CD4-positive, alpha-beta T cell treated with Interleukin-10 for 1 hour (primary cell): ENCODE measurements at regions not wholly inside any gene's neighbourhood (a gene's known extent, or its start where the extent isn't known, plus 50 kb on each side); places are given as distances from the start of the nearest gene placed in this dataset.

Source experiments
- DNase-seq: peaks from one replicate; pipeline ENCODE4 v3.0.0-alpha.2; 2020

DNA sequence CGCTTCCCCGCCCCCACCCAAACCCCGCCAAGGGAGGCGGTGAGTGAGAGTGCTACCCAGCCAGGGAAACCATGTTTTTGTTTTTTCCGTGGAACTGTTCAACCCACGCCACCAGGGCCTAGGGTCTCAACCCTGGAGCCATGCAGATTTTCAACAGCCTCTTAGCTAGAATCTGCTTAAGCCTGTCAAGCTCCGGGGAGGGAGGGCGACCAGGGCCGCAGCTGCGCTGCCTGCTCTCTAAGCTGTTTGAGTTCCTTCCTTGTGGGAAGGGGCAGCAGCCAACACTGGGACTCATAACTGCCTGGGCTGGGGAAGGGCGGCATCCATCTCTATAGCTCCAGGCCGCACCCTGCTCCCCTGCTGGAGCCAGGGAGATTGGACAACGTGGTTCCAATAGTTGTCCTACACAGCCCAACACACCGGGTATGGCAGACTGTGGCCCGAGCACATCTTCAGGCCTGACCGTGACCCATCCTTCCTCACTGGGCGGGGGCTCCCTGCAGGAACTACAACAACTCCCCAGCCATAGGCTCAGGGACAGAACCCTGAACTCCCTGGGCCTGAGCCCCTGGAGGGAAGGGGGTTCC, 1065.7 kb upstream of the MANEA start:
- DNase-seq: no peak

DNA sequence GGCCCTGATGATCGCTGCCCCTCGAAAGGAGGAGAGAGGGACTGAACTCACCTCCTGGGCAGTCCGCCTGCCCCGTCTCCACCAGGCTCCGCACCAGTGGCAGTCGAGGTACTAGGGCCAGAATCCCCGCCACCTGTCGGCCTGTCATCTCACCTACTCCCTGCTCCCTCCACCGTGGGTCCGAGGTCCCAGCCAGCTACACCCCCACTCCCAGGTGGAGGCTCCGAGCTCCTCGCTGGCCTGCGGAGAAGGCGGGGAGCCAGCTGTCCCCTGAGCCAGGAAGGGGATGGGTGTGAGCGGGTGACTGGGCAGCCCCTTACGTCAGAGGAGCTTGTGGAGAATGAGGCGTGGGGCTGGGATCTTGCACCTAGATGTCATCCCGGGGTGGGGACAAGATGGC, 1066.5 kb upstream of the MANEA start:
- no peak for DNase-seq

GRCh38 chr6:94501516-94501915, 1075.8 kb upstream of the MANEA start:
- no peak for DNase-seq

DNA sequence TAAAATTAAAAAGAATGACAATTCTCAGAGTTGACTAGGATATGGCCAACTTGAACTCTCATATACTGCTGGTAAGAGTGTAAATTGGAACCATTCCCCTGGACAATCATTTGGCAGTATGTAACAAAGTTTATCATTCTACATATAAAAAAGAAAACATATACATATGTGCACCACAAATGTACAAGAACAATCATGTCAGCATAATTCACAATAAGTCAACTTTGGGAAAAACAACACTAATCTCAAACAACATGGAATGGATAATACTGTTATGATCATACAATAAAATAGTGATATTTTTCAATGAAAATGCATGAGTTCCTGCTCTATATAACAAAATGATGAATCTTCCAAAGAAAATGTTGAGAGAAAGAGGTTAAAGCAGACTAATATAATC, 1078.7 kb upstream of the EPHA7 start:
- DNase-seq: no peak

GRCh38 chr6:94494500-94494899, 1075.1 kb upstream of the EPHA7 start:
- DNase-seq: no peak

DNA sequence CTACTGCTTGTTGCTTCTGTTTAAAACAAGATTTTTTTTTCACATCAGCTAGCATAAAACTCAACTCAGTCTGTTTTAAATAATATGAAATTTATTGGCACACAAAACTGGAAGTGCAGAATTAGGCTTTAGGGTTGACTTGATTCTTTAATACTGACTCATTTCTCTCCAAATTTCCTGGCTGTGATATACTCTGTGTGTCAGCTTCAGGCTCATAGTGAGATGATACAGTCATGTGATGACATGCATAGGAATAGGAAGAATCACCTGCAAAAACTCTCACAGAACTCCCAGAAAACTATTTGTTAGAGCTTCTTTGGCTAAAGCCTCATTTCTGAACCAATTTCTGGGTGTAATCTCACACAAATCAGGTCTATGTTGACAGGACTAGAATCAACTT, 1068.0 kb upstream of the EPHA7 start:
- no peak for DNase-seq

GRCh38 chr6:94478133-94479005, 1059.0 kb upstream of the EPHA7 start:
- no peak for DNase-seq

DNA sequence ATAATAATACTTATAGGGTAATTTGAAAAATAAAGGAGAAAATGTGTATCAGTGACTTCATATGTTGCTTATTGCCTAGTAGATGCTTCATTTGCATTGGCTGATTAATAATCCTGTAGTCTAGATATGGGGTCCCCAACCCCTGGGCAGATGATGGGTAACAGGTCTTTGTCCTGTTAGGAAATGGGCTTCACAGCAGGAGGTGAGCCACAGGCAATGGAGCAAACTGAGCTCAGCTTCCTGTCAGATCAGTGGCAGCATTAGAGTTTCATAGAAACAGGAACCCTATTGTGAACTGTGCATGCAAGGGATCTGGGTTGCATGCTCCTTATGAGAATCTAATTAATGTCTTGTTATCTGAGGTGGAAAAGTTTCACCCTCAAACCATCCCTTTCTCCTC, 1049.5 kb upstream of the EPHA7 start:
- no peak for DNase-seq

DNA sequence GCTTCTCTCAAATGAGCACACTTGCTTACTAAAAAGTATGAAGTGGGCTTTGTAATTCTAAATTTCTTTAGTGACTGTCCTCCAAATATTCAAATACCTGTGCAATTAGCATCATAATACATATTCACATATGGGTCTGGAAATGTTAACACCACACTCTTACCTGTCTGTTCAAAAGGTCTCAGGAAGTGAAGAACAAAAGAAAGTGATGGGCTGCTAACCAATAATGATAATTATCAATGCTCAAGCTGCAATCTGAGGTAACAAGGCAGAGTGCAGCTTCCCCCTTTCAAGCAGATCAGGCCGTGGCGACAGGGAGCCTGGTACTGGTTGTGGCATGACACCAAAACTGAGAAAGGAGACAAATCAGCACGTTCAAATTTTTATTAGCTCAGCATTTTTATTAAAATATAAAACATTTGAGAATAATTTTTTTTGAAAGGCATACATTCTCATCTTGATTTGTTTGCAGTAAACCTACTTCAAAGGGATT, 1044.7 kb upstream of the EPHA7 start:
- no peak for DNase-seq

DNA sequence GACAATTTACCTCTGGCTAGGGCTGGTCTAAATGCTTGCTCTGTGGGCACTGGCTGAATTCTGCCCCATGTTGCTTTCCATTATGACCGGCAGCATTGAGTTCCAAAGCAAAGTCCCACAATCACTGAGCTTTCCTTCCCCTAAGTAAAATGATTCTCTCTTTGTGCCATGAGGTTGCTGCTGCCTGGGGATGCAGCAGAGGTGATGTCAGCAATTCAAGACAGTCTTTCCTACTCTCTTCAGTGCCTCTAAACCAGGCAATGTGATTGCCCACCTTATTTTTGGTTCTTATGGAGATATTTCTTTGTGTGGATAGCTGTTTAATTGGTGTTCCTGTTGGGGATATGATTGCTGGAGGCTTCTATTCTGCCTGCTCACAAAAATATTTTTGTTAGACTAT, 1043.9 kb upstream of the EPHA7 start:
- DNase-seq: no peak

DNA sequence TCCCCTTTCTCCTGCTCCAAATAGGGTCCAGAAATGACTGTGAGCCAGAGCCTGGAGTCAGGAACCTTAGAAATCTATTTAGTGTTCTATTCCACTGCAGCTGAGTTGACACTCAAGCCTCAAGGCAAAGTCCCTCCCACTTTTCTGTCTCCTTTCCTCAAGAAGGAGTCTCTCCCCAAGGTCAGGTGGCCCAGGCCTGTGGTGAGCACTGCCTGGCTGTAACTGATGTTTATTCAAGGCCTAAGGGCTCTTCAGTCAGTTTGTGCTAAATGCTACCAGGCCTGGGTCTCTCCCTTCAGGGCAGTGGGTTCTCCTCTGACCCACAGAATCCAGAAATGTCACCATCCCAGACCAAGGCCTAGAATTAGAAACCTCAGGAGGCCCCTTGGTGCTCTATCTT, 1042.9 kb upstream of the EPHA7 start:
- no peak for DNase-seq

- DNase-seq: no peak
Observed at GRCh38 chr6:94456266-94456665, 1036.9 kb upstream of the EPHA7 start.

DNA sequence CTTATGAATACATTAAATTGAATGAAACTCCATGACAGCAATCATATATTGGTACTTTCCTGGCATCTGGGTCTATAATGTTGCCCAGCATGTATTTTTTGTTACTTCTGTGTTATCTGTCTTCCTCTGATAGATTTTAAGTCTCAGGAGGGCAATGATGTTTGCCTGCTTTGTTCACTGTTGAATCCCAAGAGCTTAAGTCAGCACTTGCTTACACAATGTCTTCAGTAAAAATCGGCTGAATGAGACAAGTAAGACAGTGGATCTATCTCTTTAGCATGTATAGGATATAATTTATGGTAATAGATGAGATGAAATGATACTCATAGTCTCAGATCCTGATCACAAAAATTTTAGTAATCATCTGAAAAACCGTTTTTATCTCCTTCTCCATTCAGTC, 1034.9 kb upstream of the EPHA7 start:
- DNase-seq: no peak

DNA sequence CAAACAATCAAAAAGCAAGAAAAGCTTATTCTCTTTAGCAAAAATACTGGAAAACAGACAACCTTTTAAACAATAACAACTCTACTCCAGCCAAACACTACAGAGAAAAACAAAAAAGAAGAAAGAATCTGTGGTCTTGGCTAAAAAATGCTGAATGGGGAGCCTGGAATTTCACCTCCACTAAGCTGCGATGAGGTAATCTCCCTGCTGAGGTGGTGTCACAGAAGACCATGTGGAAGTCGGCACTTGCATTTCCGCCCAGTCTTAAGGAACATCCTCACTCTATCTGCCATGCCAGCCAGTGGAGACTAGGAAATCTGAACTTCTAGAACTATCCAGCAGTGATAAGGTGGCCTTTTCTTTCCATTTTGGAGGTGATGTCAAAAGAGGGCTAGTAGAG, 1026.8 kb upstream of the EPHA7 start:
- no peak for DNase-seq

DNA sequence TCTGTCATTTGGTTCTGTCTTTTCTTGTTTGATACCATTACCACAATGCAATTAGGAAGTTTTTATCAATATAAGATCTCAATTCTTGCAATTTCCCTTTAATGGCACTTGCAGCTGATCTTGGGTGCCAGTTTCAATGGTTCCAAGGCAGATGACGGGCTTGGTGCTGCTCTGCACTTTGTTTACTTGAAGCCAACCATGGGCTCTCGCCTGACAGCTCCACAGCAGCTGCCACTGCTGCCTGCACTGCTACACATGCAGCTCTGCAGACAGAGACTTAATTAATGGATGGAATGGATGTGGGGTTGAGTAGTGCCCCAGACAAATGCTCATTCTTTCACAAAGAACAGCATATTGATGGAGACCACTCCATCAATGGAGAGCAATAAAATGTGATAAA, 1024.3 kb upstream of the EPHA7 start:
- DNase-seq: no peak

DNA sequence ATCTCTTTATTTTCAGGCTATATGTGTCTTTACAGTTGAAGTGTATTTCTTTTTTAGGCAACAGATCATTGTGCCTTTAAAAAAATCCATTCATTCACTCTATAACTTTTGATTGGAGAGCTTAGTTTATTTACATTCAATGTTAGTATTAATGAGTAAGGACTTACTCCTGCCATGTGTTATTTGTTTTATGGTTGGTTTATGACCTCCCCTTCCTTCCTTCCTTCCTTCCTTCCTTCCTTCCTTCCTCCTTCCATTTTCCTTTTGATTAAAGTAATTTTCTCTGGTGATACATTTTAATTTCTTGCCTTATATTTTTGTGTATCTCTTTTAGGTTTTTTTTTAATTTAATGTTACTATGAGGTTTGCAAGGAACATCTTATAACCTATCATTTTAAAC, 1005.3 kb upstream of the EPHA7 start:
- DNase-seq: no peak

DNA sequence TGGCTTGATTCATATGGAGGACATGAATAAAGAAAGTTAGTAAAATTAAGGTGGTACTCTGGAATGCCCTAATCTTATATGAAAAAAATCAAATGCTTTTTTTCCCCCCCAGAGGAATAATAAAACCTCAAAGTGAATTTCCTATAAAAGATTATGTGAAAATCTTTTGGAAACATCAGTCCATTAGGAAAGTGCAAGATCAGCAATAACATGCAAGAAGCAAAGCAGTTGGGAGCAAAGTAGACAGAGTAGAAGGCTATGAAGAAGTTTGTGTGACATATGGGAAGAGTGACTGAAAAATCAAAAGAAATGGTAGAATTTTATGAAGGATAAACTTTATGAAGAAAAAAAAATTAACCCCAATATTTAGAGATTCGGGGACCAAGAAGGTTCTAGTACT, 998.0 kb upstream of the EPHA7 start:
- no peak for DNase-seq

- DNase-seq: no peak
Observed at GRCh38 chr6:94414041-94414440, 994.7 kb upstream of the EPHA7 start.

GRCh38 chr6:94401311-94401710, 982.0 kb upstream of the EPHA7 start:
- DNase-seq: no peak

DNA sequence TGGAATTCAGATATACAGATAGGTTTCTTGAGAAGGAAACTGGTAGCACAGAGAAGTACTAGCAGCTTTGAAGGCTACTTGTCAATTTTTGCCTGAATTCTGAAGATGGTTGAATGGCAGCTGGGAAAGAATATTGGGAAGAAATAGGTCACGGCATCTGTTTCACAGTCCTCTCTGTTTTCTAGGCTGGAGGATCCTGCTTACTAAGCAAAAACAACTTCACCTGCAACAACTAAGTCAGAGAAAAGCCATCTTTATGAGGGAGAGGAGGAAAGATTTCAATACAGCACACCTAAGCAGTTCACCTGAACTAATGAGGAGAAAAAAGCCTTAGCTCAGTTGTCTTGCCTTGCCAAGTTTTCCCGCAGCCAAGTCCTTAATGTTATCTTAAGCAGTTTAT, 975.5 kb upstream of the EPHA7 start:
- no peak for DNase-seq

DNA sequence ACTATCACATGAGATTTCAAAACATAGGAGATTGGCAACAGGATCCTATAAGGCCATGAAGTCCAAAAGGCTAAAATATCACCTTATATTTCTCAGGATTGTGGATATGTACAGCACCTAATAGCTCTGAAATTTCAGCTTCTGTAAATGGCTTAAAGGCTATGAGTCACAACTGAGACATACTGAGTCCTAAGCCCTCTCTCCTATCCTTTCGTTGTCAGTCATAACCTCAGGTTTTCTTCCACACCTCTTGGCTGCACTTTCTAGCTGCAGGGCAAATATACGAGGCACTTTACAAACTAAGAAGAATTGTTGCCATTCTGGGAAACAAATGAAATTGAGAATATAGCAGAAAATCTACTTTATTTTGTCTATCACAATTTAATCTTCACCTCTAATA, 969.9 kb upstream of the EPHA7 start:
- no peak for DNase-seq

DNA sequence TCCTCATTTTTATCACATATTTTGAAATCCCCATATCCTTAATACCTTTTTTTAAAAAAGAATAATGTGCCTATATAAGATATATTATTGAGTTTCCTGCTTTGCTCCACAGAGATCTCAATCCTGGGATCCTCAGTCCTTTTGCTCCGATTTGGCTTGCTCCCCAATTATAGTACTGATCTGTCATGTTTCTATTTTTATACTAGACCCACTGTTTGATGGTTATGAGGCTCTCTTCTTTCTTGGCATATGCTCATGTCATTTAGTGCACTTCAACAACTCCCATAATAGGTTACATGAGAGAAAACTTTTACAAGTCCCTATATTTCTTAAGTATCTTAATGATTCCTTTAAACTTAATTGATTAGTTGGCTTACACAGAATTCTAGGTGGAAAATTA, 958.5 kb upstream of the EPHA7 start:
- no peak for DNase-seq

- no peak for DNase-seq
Observed at GRCh38 chr6:94376876-94377275, 957.5 kb upstream of the EPHA7 start.

DNA sequence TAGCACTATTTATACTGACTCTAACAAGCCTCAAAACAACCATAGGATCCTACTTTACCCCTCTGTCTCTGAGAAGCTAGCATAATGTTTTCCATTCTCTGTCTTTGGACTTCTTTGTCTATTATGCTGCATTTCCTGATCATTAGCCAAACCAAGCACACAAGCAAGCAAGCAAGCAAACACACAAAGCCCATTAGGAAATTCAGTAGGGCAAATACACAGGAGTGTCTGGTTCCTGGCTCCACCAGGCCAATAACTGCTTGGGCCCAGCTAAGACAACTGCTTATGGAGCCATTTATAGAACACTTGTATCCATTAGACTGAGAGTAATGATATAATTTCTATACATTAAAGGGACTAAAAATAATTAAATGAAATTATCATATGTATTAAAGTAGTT, 952.9 kb upstream of the EPHA7 start:
- DNase-seq: no peak

DNA sequence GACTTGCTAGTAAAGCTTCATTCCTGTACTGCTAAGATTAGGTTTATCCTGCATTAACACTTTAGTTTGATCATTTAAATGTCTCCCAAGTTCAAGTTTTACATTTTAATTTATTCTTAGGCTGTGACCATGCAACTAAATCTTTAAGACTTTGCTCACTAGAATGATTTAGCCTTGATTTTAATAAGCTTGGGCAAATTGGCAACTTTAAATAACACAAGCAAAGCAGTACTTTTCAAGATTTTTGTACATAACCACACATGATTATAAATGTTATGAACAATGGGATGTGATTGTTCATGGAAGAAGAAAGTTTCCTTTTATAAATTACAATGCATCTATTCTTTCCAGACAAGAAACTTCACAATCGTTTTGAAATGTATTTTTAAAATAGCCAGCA, 948.0 kb upstream of the EPHA7 start:
- DNase-seq: no peak
